ENCODE measurements at regions not wholly inside any gene's neighbourhood (a gene's known extent, or its start where the extent isn't known, plus 50 kb on each side); places are given as distances from the start of the nearest gene placed in this dataset.

DNA sequence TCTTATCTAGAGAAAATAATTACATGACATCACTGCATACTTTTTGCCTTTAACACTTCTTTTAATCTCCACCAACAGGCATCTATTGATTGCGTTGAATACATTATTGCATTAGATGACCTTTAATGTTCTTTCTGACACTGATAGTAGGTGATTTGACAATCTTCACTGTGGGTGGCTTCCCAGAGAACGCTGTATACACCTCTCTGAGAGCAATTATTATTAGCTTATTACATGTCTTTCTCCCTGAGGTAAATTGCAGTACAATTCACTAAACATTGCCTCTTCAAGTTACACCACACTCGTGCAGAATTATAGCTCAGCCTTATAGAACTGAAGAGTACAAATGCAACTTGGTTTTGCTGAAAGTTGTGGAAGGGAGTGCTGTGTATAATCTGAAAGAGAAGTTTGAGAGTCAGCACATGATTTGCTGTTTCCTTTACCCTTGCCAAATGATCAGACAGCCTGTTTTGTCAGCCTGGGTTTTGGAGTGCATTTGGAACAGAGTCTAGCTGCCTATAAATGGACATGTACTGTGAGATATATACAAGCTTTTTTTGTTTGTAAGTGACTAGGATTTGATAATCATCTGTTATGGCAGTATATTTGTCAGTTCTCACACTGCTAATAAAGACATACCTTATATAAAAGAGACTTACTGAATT is 369.2 kb downstream of the CCER1 start:
- Histone ChIP-seq H3K4me1 (no peaks in the 10 kb centered on the region), H3K27me3 (no peaks in the 10 kb centered on the region), H3K27ac (no peak overlapping the region), H3K4me3 (no peak overlapping the region), H3K36me3 (no peaks in the 10 kb centered on the region), H3K9me3 (no peaks in the 10 kb centered on the region)
- no peak for DNase-seq
- no peak for TF ChIP-seq POLR2A (IDR thresholded peaks at IDR 0.05)
- TF ChIP-seq, protein P1, sequence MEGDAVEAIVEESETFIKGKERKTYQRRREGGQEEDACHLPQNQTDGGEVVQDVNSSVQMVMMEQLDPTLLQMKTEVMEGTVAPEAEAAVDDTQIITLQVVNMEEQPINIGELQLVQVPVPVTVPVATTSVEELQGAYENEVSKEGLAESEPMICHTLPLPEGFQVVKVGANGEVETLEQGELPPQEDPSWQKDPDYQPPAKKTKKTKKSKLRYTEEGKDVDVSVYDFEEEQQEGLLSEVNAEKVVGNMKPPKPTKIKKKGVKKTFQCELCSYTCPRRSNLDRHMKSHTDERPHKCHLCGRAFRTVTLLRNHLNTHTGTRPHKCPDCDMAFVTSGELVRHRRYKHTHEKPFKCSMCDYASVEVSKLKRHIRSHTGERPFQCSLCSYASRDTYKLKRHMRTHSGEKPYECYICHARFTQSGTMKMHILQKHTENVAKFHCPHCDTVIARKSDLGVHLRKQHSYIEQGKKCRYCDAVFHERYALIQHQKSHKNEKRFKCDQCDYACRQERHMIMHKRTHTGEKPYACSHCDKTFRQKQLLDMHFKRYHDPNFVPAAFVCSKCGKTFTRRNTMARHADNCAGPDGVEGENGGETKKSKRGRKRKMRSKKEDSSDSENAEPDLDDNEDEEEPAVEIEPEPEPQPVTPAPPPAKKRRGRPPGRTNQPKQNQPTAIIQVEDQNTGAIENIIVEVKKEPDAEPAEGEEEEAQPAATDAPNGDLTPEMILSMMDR (IDR thresholded peaks at IDR 0.05) = no peak
- WGBS, 2 donors = 70 to 75% methylated on average over 3 of the region's 3 CpGs
- intact Hi-C loops (cut with DNase I) = no loop called here

DNA sequence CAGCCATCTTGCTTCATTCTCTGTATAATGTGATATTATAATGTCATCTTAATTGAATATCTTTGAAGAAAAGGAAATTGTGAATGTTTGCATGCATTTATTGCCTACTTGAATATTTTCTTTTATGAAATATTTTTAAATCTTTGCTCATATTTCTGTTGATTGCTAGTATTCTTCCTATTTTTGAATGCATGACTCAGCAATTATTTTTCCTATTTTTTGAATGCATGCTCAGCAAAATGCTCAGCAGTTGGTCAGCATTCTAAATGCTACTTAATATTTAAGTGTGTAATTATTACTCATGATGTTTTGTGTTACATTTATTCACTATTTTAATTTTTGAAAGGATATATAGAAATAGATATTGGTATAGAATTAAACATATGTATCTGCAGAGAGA is 378.3 kb downstream of the CCER1 start:
- no peaks in the 10 kb centered on the region for H3K9me3 ChIP-seq
- TF ChIP-seq, protein P1 (IDR thresholded peaks at IDR 0.05) = no peak
- TF ChIP-seq POLR2A (IDR thresholded peaks at IDR 0.05) = no peak
- intact Hi-C loops (cut with DNase I) = no loop called here
- H3K4me3 ChIP-seq = no peak overlapping the region
- H3K36me3 ChIP-seq = no peaks in the 10 kb centered on the region
- H3K27ac ChIP-seq = no peak overlapping the region
- peaks cover 3 to 17% (median 4%) of the 10 kb centered on the region in 3 donors for H3K4me1 ChIP-seq
- no peak for DNase-seq
- no peaks in the 10 kb centered on the region for H3K27me3 ChIP-seq

DNA sequence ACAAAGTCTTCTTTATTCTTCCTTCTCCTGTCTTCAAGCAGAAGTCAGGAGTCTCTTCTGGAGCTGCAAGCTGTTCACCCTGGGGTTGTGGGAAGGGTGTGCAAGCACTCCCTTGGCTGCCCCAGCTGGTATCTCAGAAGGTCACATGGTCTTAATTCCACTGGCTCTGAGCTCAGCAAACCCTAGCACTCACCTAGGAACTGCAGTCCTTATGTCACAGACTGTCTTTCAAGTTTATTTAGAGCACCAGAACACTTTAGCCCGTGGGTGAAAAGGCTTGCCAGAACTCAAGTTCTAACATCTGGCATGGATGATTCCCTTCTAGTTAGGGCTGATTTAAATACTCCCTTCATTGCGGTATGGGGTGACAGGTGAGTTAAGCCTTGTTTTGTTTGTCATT is 379.0 kb downstream of the CCER1 start:
- intact Hi-C loops (cut with DNase I) = no loop called here
- TF ChIP-seq POLR2A (IDR thresholded peaks at IDR 0.05) = no peak
- WGBS, 2 donors = 43 to 63% methylated on average over 2 of the region's 2 CpGs
- no peak for DNase-seq
- no peaks in the 10 kb centered on the region for H3K27me3 ChIP-seq
- no peaks in the 10 kb centered on the region for H3K9me3 ChIP-seq
- peaks cover 3 to 17% (median 4%) of the 10 kb centered on the region in 3 donors for H3K4me1 ChIP-seq
- H3K4me3 ChIP-seq = no peak overlapping the region
- no peaks in the 10 kb centered on the region for H3K36me3 ChIP-seq
- H3K27ac ChIP-seq = no peak overlapping the region

DNA sequence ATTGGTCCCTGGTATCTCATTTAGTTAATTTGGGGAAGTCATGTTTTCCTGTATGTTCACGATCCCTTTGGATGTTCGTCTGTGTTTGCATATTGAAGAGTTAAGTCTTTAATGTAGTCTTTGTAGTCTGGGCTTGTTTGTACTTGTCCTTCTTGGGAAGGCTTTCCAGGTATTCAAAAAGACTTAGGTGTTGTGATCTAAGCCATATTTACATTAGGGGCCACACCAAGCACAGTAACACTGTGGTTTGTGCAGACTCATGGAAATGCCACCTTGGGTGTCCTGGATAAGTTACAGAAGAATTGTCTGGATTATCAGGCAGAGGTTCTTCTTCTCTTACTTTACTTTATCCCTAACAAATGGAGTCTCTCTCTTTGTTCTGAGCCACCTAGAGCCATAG is 380.3 kb downstream of the CCER1 start:
- 37 to 45% methylated on average over 2 of the region's 2 CpGs for WGBS, 2 donors
- H3K4me1 ChIP-seq = peaks cover 3 to 17% (median 4%) of the 10 kb centered on the region in 3 donors
- H3K36me3 ChIP-seq = no peaks in the 10 kb centered on the region
- no peak overlapping the region for H3K27ac ChIP-seq
- intact Hi-C loops (cut with DNase I) = no loop called here
- TF ChIP-seq POLR2A (IDR thresholded peaks at IDR 0.05) = no peak
- TF ChIP-seq, protein P1 (IDR thresholded peaks at IDR 0.05) = no peak
- H3K27me3 ChIP-seq = no peaks in the 10 kb centered on the region
- no peaks in the 10 kb centered on the region for H3K9me3 ChIP-seq
- no peak for DNase-seq
- no peak overlapping the region for H3K4me3 ChIP-seq

DNA sequence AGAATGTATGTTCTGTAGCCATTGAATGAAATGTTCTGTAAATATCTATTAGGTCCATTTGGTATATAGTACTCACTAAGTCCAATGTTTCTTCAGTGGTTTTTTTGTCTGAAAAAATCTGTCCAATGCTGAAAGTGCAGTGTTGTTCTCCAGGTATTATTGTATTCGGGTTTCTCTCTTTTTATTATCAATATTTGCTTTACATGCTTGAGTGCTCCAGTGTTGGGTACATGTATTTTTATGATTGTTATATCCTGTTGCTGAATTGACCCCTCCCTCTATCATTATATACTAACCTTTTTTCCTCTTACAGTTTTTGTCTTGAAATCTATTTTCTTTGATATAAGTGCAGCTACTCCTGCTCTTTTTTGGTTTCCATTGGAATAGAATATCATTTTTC is 382.2 kb downstream of the CCER1 start:
- Histone ChIP-seq H3K4me3 (no peak overlapping the region), H3K9me3 (no peaks in the 10 kb centered on the region), H3K4me1 (peaks cover 3 to 17% (median 4%) of the 10 kb centered on the region in 3 donors), H3K27me3 (no peaks in the 10 kb centered on the region), H3K27ac (no peak overlapping the region), H3K36me3 (no peaks in the 10 kb centered on the region)
- DNase-seq = no peak
- TF ChIP-seq, protein P1 (IDR thresholded peaks at IDR 0.05) = no peak
- TF ChIP-seq POLR2A (IDR thresholded peaks at IDR 0.05) = no peak
- WGBS, 2 donors = 22 to 46% methylated on average over 1 of the region's 1 CpG
- intact Hi-C loops (cut with DNase I) = no loop called here

DNA sequence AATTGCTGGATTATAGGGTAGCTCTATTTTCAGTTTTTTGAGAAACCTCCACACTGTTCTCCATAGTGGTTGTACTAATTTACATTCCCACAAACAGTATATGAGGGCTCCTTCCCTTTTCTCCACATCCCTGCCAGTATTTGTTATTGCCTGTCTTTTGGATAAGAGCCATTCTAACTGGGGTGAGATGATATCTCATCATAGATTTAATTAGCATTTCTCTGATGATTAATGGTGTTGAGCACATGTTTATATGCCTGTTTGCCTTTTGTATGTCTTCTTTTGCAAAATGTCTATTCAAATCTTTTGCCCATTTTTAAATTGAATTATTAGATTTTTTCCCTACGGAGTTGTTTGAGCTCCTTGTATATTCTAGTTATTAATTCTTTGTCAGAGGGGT is 385.3 kb downstream of the CCER1 start:
- Histone ChIP-seq H3K27ac (no peak overlapping the region), H3K4me3 (no peak overlapping the region), H3K9me3 (peaks cover 0 to 9% (median 6%) of the 10 kb centered on the region in 3 donors), H3K27me3 (no peaks in the 10 kb centered on the region), H3K4me1 (peaks cover 0 to 5% (median 0%) of the 10 kb centered on the region in 3 donors), H3K36me3 (no peaks in the 10 kb centered on the region)
- DNase-seq = no peak
- TF ChIP-seq, protein P1 (IDR thresholded peaks at IDR 0.05) = no peak
- TF ChIP-seq POLR2A (IDR thresholded peaks at IDR 0.05) = no peak
- 40 to 96% methylated on average over 1 of the region's 1 CpG for WGBS, 2 donors
- intact Hi-C loops (cut with DNase I) = no loop called here
